NCI-H2171 treated with DMSO at 0.1 percent for 48 hours (cell line): ENCODE measurements at regions not wholly inside any gene's neighbourhood (a gene's known extent, or its start where the extent isn't known, plus 50 kb on each side); places are given as distances from the start of the nearest gene placed in this dataset.
"Not testable (repeated sequence)": the region's sequence is repeated elsewhere in the genome, so short reads cannot be mapped to it uniquely, and the experiment has no call there.

Source experiments
- DNase-seq: peaks from one replicate; lab custom pipeline; 2025; lab: John Stamatoyannopoulos, UW

GRCh38 chr20:39773380-39774000, 811.3 kb downstream of the DHX35 start:
- DNase-seq = no peak

GRCh38 chr20:39767352-39767751, 805.2 kb downstream of the DHX35 start:
- no peak for DNase-seq

- no peak for DNase-seq
Observed at GRCh38 chr20:39766333-39766732, 804.2 kb downstream of the DHX35 start.

- DNase-seq = no peak
Observed at GRCh38 chr20:39762716-39763115, 800.6 kb downstream of the DHX35 start.

- no peak for DNase-seq
Observed at GRCh38 chr20:39758876-39759275, 796.7 kb downstream of the DHX35 start.

GRCh38 chr20:39756828-39757227, 794.7 kb downstream of the DHX35 start:
- no peak for DNase-seq

- no peak for DNase-seq
Observed at GRCh38 chr20:39756369-39756768, 794.2 kb downstream of the DHX35 start.

GRCh38 chr20:39752262-39752876, 790.2 kb downstream of the DHX35 start:
- DNase-seq = no peak

GRCh38 chr20:39751557-39752137, 789.5 kb downstream of the DHX35 start:
- DNase-seq = no peak

- peak; percentile 15 for DNase-seq
Observed at GRCh38 chr20:39745380-39745779, 783.2 kb downstream of the DHX35 start.

GRCh38 chr20:39738651-39739050, 776.5 kb downstream of the DHX35 start:
- no peak for DNase-seq

- no peak for DNase-seq
Observed at GRCh38 chr20:39736434-39737327, 774.5 kb downstream of the DHX35 start.

- DNase-seq = peak; percentile 50
Observed at GRCh38 chr20:39725513-39725912, 763.4 kb downstream of the DHX35 start.

- DNase-seq = no peak
Observed at GRCh38 chr20:39719293-39719692, 757.1 kb downstream of the DHX35 start.

GRCh38 chr20:39717936-39718335, 755.8 kb downstream of the DHX35 start:
- DNase-seq = no peak

- no peak for DNase-seq
Observed at GRCh38 chr20:39716796-39717341, 754.7 kb downstream of the DHX35 start.

- DNase-seq = peak; percentile 85
Observed at GRCh38 chr20:39713076-39713840, 751.1 kb downstream of the DHX35 start.

- DNase-seq = peak; percentile 90
Observed at GRCh38 chr20:39706184-39706663, 744.1 kb downstream of the DHX35 start.

GRCh38 chr20:39705032-39705431, 742.9 kb downstream of the DHX35 start:
- DNase-seq = no peak

GRCh38 chr20:39703357-39703756, 741.2 kb downstream of the DHX35 start:
- not testable (repeated sequence) for DNase-seq

GRCh38 chr20:39702701-39703349, 740.7 kb downstream of the DHX35 start:
- no peak for DNase-seq
